Naive thymus-derived CD4-positive, alpha-beta T cell (primary cell): ENCODE measurements at regions not wholly inside any gene's neighbourhood (a gene's known extent, or its start where the extent isn't known, plus 50 kb on each side); places are given as distances from the start of the nearest gene placed in this dataset.
"Not testable (repeated sequence)": the region's sequence is repeated elsewhere in the genome, so short reads cannot be mapped to it uniquely, and the experiment has no call there.

Experiments used
- ATAC-seq: fragments of 150-1000 bp; cut with Tn5 transposase; 2 replicates; pipeline ENCODE4 v1.10.0; 2021; ENCODE audit warnings: mild to moderate bottlenecking, moderate library complexity
- CTCF ChIA-PET: fragments of 350-600 bp; sonication (Branson Sonifier 250); formaldehyde crosslinking; loops from one replicate; lab custom pipeline; 2021; ENCODE audit warnings: antibody characterized with exemption; lab: Charles Lee
- POLR2A ChIA-PET: fragments of 350-600 bp; sonication (Branson Sonifier 250); formaldehyde crosslinking; loops from one replicate; lab custom pipeline; 2021; ENCODE audit warnings: antibody characterized with exemption, inconsistent platforms; lab: Charles Lee
- DNase-seq, 9 donors: peaks; one replicate each; pipeline versions ENCODE4 v3.0.0 to v3.0.0-alpha.2; 2020 to 2022; ENCODE audit warnings: mixed read lengths in 1 of 9
- H3K27ac ChIP-seq: one replicate; pipeline ENCODE4 v1.7.0; 2013; ENCODE audit warnings: mild to moderate bottlenecking, low read depth, low read length, moderate library complexity
- H3K27me3 ChIP-seq, 2 donors: one replicate each; pipeline ENCODE4 v1.7.0; 2013; ENCODE audit warnings: low read length in 2 of 2, mild to moderate bottlenecking in 2 of 2, moderate library complexity in 2 of 2; ENCODE audit not compliant: control insufficient read depth in 2 of 2, insufficient read depth in 2 of 2
- H3K36me3 ChIP-seq, 3 experiments: 1 replicate in 2 of 3; 2 replicates in 1 of 3; pipeline ENCODE4 v1.7.0; 2013; ENCODE audit warnings: low read length in 3 of 3, mild to moderate bottlenecking in 3 of 3, moderate library complexity in 1 of 3; ENCODE audit not compliant: insufficient read depth in 3 of 3, control insufficient read depth in 2 of 3
- H3K4me1 ChIP-seq, 2 donors: one replicate each; pipeline ENCODE4 v1.7.0; 2013; ENCODE audit warnings: low read length in 2 of 2, mild to moderate bottlenecking in 2 of 2, moderate library complexity in 1 of 2; ENCODE audit not compliant: control insufficient read depth in 2 of 2, insufficient read depth in 2 of 2
- H3K4me3 ChIP-seq: 2 replicates; pipeline ENCODE4 v1.7.0; 2013; ENCODE audit warnings: mild to moderate bottlenecking, low read length
- H3K9me3 ChIP-seq, 3 experiments: 1 replicate in 2 of 3; 2 replicates in 1 of 3; pipeline ENCODE4 v1.7.0; 2013; ENCODE audit warnings: low read length in 3 of 3; ENCODE audit not compliant: control insufficient read depth in 2 of 3
- H3K27ac Mint-ChIP-seq, 9 donors: one replicate each; pipeline ENCODE4 v1.8.0; 2020 to 2022; ENCODE audit warnings: mixed read lengths in 9 of 9, mild to moderate bottlenecking in 8 of 9, moderate library complexity in 5 of 9, inconsistent platforms in 2 of 9
- H3K27me3 Mint-ChIP-seq, 5 donors: one replicate each; pipeline ENCODE4 v1.8.0; 2021 to 2022; ENCODE audit warnings: mixed read lengths in 5 of 5, mild to moderate bottlenecking in 1 of 5
- H3K36me3 Mint-ChIP-seq, 5 donors: one replicate each; pipeline ENCODE4 v1.8.0; 2020 to 2022; ENCODE audit warnings: mixed read lengths in 5 of 5, mild to moderate bottlenecking in 3 of 5, inconsistent platforms in 1 of 5
- H3K4me1 Mint-ChIP-seq, 7 donors: one replicate each; pipeline ENCODE4 v1.8.0; 2020 to 2022; ENCODE audit warnings: mixed read lengths in 7 of 7, mild to moderate bottlenecking in 3 of 7, inconsistent platforms in 1 of 7
- H3K4me3 Mint-ChIP-seq, 10 donors: one replicate each; pipeline ENCODE4 v1.8.0; 2020 to 2022; ENCODE audit warnings: mild to moderate bottlenecking in 10 of 10, mixed read lengths in 10 of 10, moderate library complexity in 6 of 10, inconsistent platforms in 2 of 10
- H3K9me3 Mint-ChIP-seq, 11 donors: one replicate each; pipeline ENCODE4 v1.8.0; 2020 to 2022; ENCODE audit warnings: mixed read lengths in 11 of 11, mild to moderate bottlenecking in 4 of 11, inconsistent platforms in 1 of 11, moderate library complexity in 1 of 11
- intact Hi-C, 2 donors: fragments of 100-400 bp; cut with micrococcal nuclease; formaldehyde crosslinking; loops; one replicate each; pipeline ENCODE4 v1.15.1; 2023

DNA sequence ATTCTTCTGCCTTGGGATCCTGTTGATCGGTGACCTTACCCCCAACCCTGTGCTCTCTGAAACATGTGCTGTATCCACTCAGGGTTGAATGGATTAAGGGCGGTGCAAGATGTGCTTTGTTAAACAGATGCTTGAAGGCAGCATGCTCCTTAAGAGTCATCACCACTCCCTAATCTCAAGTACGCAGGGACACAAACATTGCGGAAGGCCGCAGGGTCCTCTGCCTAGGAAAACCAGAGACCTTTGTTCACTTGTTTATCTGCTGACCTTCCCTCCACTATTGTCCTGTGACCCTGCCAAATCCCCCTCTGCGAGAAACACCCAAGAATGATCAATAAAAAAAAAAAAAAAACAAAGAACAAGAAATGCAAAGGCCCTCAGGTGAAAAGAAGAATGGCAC lies 126.1 kb upstream of the RAP1B start:
- POLR2A ChIA-PET: interaction anchor here (1.1 kb wide), 1 partner anchor 8 kb away, joined by 4 read pairs; no protein-coding TSS in a partner anchor
- H3K27me3 Mint-ChIP-seq, H3K27me3 ChIP-seq, H3K27ac Mint-ChIP-seq, DNase-seq, H3K9me3 ChIP-seq, H3K36me3 ChIP-seq, CTCF ChIA-PET, ATAC-seq, H3K27ac ChIP-seq, H3K4me3 ChIP-seq: not testable (repeated sequence)
- H3K9me3 Mint-ChIP-seq: peaks cover 0 to 11% (median 1%) of the 10 kb centered on the region in 11 donors
- H3K4me3 Mint-ChIP-seq: peak overlapping the region in 1 of 10 donors; percentile 23
- H3K4me1 Mint-ChIP-seq: peaks cover 6 to 44% (median 27%) of the 10 kb centered on the region in 7 donors
- intact Hi-C loops: loop anchor here in 1 of 2 donors (10.0 kb wide), 1 partner anchor 50 kb away; no protein-coding TSS in a partner anchor
- peaks cover 0 to 20% (median 0%) of the 10 kb centered on the region in 5 donors for H3K36me3 Mint-ChIP-seq
- peaks cover 0 to 27% of the 10 kb centered on the region in 2 donors for H3K4me1 ChIP-seq

DNA sequence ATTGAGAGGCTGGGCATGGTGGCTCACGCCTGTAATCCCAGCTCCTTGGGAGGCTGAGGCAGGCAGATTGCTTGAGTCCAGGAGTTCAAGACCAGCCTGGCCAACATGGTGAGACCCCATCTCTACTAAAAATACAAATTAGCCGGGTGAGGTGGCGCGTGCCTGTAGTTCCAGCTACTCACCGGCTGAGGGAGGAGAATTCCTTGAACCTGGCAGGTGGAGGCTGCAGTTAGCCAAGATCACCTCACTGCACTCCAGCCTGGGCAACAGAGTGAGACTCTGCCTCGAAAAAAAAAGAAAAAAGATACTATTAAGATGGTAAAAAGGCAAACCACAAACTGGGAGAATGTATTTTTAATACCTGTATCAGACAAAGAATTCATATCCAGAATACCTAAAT lies 124.2 kb upstream of the RAP1B start:
- POLR2A ChIA-PET: interaction anchor here (1.0 kb wide), 1 partner anchor 130 kb away, joined by 3 read pairs; no protein-coding TSS in a partner anchor
- Mint-ChIP-seq H3K9me3 (peaks cover 0 to 11% (median 0%) of the 10 kb centered on the region in 11 donors), H3K36me3 (peaks cover 0 to 12% (median 0%) of the 10 kb centered on the region in 5 donors), H3K4me1 (peaks cover 8 to 39% (median 28%) of the 10 kb centered on the region in 7 donors)
- H3K9me3 ChIP-seq, H3K4me3 Mint-ChIP-seq, ATAC-seq, H3K27ac Mint-ChIP-seq, H3K27me3 ChIP-seq, DNase-seq, H3K27me3 Mint-ChIP-seq, CTCF ChIA-PET, H3K36me3 ChIP-seq, H3K4me3 ChIP-seq, H3K27ac ChIP-seq: not testable (repeated sequence)
- H3K4me1 ChIP-seq: peaks cover 0 to 19% of the 10 kb centered on the region in 2 donors
- intact Hi-C loops: loop anchor here in 1 of 2 donors (10.0 kb wide), 1 partner anchor 48 kb away; no protein-coding TSS in a partner anchor

DNA sequence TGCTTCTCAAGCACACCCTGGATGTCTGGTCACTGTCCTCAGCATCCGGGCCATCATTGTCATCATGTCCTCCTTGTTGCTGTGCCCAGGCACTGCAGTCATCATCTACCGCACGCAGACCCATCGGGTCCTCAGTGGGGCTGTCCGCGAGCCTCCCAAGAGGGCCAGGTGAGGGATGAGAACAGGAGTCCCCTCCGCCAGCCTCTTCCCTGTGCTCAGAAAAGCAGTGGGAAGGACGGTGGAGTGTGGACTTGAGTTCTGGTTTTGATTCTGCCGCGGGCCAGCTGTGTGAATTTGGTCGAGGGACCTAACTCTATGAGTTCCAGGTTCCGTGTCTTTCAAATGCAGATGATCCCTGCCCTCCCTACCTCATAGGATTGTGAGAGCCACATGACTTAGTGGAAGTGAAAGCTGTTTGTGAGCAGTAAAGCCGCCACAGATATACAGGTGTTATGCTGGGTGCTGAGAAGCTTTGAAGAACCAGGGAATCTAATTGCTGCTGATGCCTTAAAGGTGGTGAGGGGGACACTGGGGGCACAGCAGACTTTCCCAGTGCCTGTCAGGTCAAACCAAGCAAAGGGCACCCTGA lies 122.9 kb upstream of the RAP1B start:
- ATAC-seq (peak; percentile 26), DNase-seq (no peak)
- H3K27ac ChIP-seq: no peak overlapping the region
- H3K27me3 ChIP-seq: no peaks in the 10 kb centered on the region
- H3K9me3 Mint-ChIP-seq: peaks cover 0 to 10% (median 0%) of the 10 kb centered on the region in 11 donors
- H3K36me3 ChIP-seq: no peaks in the 10 kb centered on the region
- H3K4me1 Mint-ChIP-seq: peaks cover 6 to 27% (median 14%) of the 10 kb centered on the region in 7 donors
- no peaks in the 10 kb centered on the region for H3K27me3 Mint-ChIP-seq
- CTCF ChIA-PET: no interaction called here
- H3K36me3 Mint-ChIP-seq: peaks cover 0 to 11% (median 0%) of the 10 kb centered on the region in 5 donors
- intact Hi-C loops: loop anchor here in 1 of 2 donors (10.0 kb wide), 1 partner anchor 47 kb away; no protein-coding TSS in a partner anchor
- H3K4me3 ChIP-seq: no peak overlapping the region
- H3K4me1 ChIP-seq: peaks cover 0 to 8% of the 10 kb centered on the region in 2 donors
- H3K27ac Mint-ChIP-seq: peak overlapping the region in 1 of 9 donors; percentile 26
- peak overlapping the region in 2 of 10 donors; percentile 4 to 39 for H3K4me3 Mint-ChIP-seq
- H3K9me3 ChIP-seq: no peaks in the 10 kb centered on the region
- POLR2A ChIA-PET: interaction anchor here (1.5 kb wide), 1 partner anchor 123 kb away, joined by 4 read pairs; no protein-coding TSS in a partner anchor

DNA sequence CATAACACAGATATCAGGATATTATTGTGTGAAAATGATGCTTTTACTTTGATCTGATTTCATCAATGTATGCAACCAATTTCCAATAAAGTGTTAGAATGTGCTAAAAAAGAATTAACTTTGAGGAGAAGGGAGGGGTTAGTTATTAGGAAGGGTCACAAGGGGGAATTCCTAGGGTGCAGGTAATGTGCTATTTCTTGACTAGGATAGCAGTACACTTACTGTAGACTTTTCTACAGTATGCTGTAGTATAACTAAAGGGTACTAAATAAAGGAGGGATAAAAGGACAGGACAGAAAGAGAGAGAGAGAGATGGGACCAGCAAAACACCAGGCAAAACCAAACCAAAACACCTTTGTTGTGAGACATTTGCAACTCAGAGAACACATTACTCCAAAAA lies 121.4 kb upstream of the RAP1B start:
- intact Hi-C loops: loop anchor here in 1 of 2 donors (10.0 kb wide), 1 partner anchor 46 kb away; no protein-coding TSS in a partner anchor
- H3K4me1 Mint-ChIP-seq: peaks cover 6 to 15% (median 7%) of the 10 kb centered on the region in 7 donors
- Histone ChIP-seq H3K4me3 (no peak overlapping the region), H3K27ac (no peak overlapping the region), H3K4me1 (no peaks in the 10 kb centered on the region), H3K27me3 (no peaks in the 10 kb centered on the region), H3K36me3 (no peaks in the 10 kb centered on the region), H3K9me3 (no peaks in the 10 kb centered on the region)
- DNase-seq: no peak
- H3K27me3 Mint-ChIP-seq: no peaks in the 10 kb centered on the region
- peaks cover 0 to 7% (median 0%) of the 10 kb centered on the region in 5 donors for H3K36me3 Mint-ChIP-seq
- H3K9me3 Mint-ChIP-seq: peaks cover 0 to 9% (median 0%) of the 10 kb centered on the region in 11 donors
- POLR2A ChIA-PET: no interaction called here
- ATAC-seq: no peak
- CTCF ChIA-PET: interaction anchor here (0.8 kb wide), 1 partner anchor 1138 kb away, joined by 4 read pairs; no protein-coding TSS in a partner anchor
- H3K4me3 Mint-ChIP-seq: no peak overlapping the region
- no peak overlapping the region for H3K27ac Mint-ChIP-seq

DNA sequence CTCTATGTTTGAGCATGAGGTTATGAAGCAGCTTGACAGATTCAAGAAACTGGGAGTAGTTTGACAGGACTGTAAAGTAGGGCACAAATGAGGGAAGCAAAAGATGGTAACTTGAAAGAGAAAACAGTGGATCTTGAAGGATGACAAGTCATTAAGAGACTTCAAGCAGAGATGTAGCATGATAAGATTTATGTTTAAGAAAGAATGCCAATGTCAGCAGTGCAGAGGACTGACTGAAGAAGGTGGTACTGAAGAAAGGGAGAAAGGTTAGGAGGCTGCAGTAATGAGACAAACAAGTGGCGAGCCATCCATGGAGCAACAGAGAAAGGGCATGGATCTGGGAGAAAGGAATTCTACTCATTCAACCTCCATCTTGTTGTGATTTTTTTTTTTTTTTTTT lies 120.2 kb upstream of the RAP1B start:
- peaks cover 0 to 7% (median 0%) of the 10 kb centered on the region in 5 donors for H3K36me3 Mint-ChIP-seq
- no peaks in the 10 kb centered on the region for H3K9me3 ChIP-seq
- H3K27ac Mint-ChIP-seq: no peak overlapping the region
- intact Hi-C loops: loop anchor here in 1 of 2 donors (5.0 kb wide), 1 partner anchor 128 kb away; no protein-coding TSS in a partner anchor
- H3K4me1 Mint-ChIP-seq: peaks cover 6 to 18% (median 12%) of the 10 kb centered on the region in 7 donors
- POLR2A ChIA-PET: no interaction called here
- DNase-seq (no peak), ATAC-seq (no peak)
- CTCF ChIA-PET: interaction anchor here (1.2 kb wide), 1 partner anchor 122 kb away, joined by 4 read pairs; no protein-coding TSS in a partner anchor
- no peaks in the 10 kb centered on the region for H3K27me3 Mint-ChIP-seq
- no peak overlapping the region for H3K4me3 Mint-ChIP-seq
- H3K36me3 ChIP-seq: no peaks in the 10 kb centered on the region
- no peaks in the 10 kb centered on the region for H3K4me1 ChIP-seq
- no peak overlapping the region for H3K4me3 ChIP-seq
- H3K27me3 ChIP-seq: no peaks in the 10 kb centered on the region
- no peak overlapping the region for H3K27ac ChIP-seq
- peaks cover 0 to 5% (median 0%) of the 10 kb centered on the region in 11 donors for H3K9me3 Mint-ChIP-seq

DNA sequence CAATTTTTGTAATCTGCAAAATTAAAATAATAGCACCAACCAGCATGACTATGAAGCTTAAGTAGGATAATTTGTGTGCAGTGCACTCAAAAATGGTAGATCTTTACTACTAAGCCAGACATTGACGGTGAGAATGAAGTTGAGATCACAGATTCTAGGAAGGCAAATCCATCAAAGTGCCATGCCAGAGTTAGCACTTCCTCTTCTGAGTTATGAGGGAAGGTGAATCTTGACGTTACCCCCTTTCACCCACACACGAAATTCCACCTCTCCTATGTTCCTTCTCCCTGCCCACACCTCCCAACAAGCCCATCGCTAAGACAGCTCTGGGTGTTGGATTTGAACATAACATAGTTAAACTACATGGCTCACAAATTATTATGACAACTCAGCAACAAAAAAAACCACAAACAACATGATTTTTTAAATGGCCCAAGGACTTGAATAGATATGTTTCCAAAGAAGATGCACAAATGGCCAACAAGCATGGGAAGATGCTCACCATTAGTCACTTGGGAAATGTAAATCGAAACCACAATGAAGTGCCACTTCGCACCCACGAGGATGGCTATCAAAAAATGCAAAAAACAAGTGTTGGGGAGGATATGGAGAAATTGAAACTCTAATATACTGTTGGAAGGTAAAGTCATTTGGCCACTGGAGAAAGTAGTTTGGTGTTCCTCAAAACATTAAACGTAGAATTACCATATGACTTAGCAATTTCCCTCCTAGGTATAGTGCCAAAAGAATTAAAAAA lies 119.3 kb upstream of the RAP1B start:
- no peak for DNase-seq
- POLR2A ChIA-PET: no interaction called here
- Mint-ChIP-seq H3K9me3 (peaks cover 0 to 5% (median 0%) of the 10 kb centered on the region in 11 donors), H3K4me1 (peaks cover 6 to 20% (median 12%) of the 10 kb centered on the region in 7 donors), H3K27ac (no peak overlapping the region), H3K36me3 (peaks cover 0 to 7% (median 0%) of the 10 kb centered on the region in 5 donors), H3K4me3 (no peak overlapping the region), H3K27me3 (no peaks in the 10 kb centered on the region)
- H3K4me1 ChIP-seq: no peaks in the 10 kb centered on the region
- no peak overlapping the region for H3K4me3 ChIP-seq
- intact Hi-C loops: loop anchor here in 1 of 2 donors (5.0 kb wide), 1 partner anchor 129 kb away; no protein-coding TSS in a partner anchor
- CTCF ChIA-PET: interaction anchor here (0.7 to 1.2 kb wide), 2 partner anchors 94 to 121 kb away, joined by 3 to 4 read pairs; no protein-coding TSS in a partner anchor
- no peaks in the 10 kb centered on the region for H3K9me3 ChIP-seq
- no peaks in the 10 kb centered on the region for H3K36me3 ChIP-seq
- no peaks in the 10 kb centered on the region for H3K27me3 ChIP-seq
- H3K27ac ChIP-seq: no peak overlapping the region
- ATAC-seq: no peak
